Medulla oblongata (tissue), 1 donor: ENCODE measurements at regions not wholly inside any gene's neighbourhood (a gene's known extent, or its start where the extent isn't known, plus 50 kb on each side); places are given as distances from the start of the nearest gene placed in this dataset.

Source experiments
- DNase-seq: peaks from one replicate; pipeline ENCODE4 v3.0.0-alpha.2; 2015; ENCODE audit errors: extremely low spot score

DNA sequence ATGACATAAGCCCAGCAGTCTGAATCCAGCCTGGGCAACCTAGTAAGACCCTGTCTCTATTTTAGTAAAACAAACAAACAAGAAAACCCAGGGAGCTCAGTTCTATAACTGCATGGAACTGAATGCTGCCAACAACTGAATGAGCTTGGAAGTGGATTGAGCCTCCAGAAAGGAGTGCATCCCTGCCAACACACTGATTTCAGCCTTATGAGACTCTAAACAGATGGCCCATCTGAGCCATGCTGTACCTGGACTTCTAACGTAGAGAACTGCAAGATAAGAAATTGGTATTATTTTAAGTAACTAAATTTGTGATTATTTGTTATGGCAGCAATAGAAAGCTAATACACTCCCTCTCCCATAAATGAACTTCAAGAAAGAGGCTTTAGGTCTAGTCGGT is 150.4 kb upstream of the RAI14 start:
- no peak for DNase-seq

DNA sequence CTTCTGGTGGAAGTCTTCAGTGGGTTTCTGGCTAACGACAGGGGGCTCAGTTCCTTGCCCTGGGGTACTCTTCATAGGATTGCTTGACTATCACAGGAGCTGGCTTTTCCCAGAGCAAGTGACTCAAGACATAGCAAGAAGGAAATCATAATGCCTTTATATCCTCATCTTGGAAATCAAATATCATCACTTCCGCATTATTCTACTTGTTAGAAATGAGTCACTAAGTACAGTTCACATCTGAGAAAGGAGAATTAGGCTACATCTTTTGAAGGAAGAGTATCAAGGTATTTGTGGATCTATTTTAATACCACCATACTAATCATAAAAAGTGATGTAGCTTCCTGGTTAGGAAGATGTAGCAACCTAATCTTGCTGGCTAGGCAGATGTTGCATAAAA is 148.2 kb upstream of the RAI14 start:
- DNase-seq = no peak

- DNase-seq = no peak
These were observed 146.7 kb upstream of the RAI14 start for GRCh38 chr5:34509392-34509791.

DNA sequence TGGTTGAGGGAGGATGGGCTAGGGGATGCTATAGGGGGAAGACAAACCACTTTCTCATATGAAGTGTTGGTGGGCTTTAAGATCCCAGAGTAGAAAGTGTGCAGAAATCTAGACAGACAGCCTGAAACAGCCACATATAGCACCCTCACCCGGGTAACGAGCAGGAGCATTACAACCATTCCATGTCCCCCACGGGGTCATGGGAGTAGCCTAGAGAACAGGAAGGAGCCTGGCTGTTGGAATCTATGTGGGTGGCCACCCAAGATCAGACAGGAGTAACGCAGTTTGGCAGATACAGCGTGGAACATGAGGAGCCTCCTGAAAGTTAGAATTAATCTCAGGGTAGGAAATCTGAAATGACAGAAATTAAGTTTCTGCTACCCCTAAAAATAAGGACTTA is 146.1 kb upstream of the RAI14 start:
- no peak for DNase-seq

DNA sequence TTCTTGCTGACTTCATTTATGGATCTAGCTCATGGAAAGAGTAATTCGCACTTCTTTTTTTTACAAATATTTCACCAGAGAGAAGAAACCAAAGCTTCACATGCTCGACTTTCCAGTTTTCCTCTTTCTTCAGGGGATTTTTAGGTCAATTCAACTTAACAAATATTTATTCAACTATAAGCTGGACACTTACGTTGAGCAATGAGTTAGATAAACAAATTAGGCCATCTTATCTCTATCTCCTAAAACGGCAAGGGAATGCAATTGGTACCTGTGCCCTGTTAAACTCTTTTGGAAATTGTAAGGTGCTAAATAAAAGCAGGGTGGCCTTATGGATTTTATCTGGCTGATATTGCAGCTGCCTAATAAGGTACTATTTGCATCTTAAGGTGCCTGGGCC is 145.1 kb upstream of the RAI14 start:
- DNase-seq = no peak

DNA sequence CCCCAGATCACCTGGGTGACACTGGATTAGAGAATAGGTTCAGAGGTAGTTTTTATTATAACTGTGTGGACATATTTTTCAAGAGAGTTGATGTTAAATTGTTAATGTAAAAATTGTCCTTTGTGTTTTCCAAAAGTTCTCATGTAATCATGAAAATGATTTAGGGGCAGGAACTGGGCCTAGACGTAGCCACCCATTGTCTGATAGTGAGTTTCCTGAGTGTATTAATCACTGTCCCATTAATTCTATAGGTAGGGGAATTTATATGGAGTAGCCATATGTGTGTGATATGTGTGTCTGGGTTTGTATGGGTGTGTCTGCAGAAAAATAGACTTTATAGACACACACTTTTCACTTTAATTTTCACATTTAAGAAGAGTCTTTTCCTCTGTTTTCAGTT is 144.6 kb upstream of the RAI14 start:
- DNase-seq = no peak

DNA sequence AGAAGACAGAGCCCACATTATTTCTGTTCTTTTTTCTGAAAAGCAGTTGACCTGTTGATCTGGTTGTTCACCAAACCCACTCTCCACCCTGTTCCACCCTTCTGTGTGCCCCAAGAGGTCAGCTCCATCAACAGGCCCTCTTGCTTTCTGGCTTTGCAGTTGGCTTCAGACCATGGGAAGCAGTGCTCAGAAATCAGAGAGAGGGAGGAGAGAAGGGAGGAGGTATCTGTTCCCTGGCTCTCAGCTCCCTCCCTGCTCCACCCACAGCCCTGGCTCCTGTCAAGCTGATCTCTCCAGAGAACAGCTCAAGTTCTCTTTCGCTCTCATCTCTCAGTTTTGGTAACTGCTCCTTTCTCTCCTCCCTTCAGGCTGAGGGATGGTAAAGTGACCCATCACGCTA is 144.2 kb upstream of the RAI14 start:
- no peak for DNase-seq

DNA sequence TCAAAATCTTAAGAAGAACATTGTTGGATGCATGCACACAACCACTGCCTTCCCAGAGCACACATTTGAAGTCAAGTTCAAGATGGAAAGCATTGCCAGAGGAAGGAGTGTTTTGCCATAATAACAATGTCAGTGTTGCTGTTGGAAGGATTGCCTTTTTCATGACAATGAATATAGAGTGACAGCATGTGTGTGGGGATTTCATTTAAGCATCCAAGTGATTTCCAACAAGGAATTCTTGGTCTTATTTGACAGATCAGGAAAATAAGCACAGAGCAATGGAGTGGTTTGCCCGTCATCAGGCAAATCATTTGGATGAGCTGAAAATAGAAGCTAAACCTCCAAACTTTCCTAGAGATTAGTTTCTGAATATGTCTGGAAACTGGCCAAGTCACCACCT is 140.0 kb upstream of the RAI14 start:
- no peak for DNase-seq

DNA sequence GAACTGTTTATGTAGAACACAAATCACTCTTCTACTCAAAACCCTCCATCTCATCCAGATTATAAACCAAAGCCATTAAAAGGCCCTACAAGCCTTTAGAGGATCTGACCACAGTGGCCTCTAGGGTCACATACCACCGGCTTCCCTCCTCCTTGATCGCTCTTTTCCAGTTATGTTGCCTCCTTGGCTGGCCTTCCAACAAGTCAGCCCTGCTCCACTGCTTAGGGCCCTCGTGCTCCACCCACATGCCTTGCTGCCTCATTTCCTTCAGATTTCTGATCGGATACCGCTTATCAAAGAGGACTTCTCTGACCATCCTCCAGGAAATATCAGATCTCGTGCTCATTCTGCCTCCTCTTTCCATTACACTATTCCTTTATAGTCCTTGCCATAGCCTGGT is 139.4 kb upstream of the RAI14 start:
- no peak for DNase-seq

GRCh38 chr5:34517249-34517648 is 138.9 kb upstream of the RAI14 start:
- DNase-seq = no peak

DNA sequence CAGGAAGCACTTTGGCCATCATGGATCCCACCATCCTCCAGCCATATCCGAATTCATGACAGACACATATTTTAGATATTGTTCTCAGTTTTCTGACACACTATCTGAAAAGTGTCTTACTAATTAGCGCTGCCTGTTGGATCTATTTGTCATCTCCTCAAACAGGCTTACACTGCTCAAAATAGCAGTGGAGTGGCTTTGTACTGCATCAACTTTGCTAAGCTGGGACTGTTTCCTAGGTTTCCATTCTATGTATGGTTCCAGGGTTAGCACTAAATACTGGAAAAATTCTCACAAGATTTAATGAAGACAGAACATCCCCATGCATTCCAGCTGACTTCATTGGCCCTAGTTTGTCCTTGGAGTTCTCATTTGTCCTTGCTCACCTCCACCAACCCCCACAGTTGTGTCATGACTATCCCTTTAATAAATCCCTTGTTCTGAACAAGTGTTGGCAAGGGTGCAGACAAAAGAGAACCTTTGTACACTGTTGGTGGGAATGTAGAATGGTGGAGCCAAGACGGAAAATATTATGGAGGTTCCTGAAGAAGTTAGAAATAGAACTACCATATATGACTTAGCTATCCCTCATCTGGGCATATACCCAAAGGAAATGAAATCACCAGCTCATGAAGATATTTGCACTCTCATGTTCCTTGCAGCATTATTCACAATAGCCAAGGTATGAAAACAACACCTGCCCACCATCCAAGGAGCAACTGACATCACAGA is 136.5 kb upstream of the RAI14 start:
- DNase-seq = no peak

GRCh38 chr5:34521628-34522290 is 134.4 kb upstream of the RAI14 start:
- DNase-seq = no peak

GRCh38 chr5:34522599-34523386 is 133.3 kb upstream of the RAI14 start:
- peak; percentile 92 for DNase-seq

DNA sequence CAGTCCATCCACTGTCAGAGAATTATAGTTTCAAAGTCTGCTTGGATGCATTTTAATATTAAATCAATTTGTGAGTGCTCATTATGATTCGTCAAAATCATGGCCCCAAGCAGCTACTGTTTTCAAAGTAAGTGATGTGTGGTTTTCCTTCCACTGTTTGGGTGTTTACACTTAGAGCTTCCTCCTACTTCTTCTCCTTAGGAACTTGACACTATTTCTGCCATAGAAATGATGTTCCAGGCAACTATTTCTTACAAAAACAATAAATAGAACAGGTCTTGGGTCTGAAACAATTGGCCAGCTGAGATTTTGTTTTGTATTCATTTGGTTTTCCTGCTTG is 132.8 kb upstream of the RAI14 start:
- DNase-seq = no peak

DNA sequence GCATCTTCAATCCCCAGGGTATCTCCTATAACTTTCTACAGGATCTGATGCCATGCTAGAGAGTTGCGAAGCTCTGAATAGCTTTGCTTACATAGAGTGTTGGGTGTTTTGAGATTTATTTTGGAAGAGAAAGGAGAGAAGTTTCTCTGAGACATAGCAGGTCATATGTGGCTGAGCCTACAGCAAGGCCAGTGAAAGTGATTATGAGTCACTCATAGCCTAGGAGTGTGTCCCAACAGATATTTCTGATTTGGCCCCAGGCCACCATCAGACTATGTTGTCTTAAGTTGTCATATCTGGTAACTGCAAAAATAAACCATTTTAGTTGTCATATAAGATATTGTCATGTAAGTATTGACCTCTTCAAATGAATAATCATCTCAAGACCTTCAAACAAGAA is 132.0 kb upstream of the RAI14 start:
- no peak for DNase-seq

- no peak for DNase-seq
These were observed 130.4 kb upstream of the RAI14 start for GRCh38 chr5:34525761-34526160.

DNA sequence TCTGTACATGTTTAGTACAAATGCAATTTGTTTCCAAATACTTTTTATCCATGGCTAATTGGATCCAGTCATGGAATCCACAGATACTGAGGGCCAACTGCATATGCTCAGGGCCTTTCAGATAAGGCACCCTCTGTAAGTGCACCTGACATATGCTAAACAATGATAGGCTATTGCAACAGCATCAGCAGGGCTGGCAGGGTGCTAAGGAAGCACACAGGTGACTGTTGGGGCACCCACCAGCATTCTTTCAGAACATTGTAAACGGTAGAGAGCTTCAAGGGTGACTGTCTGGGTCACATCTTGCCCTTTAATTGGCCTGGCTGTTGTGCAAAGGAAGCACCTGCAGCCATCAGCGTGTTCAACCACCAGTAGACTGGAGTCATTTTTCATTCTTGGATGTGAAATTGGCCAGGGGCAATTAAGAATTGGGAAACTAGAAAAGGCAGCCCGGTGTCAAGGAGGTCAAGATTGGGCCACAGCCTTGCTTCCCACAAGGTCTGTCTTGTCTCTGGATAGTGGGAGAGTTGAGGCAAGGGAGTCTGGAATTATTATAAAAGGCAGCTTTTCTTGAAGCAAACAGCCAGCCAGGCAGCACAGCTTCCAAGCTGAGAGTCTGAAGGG is 129.3 kb upstream of the RAI14 start:
- DNase-seq = no peak

DNA sequence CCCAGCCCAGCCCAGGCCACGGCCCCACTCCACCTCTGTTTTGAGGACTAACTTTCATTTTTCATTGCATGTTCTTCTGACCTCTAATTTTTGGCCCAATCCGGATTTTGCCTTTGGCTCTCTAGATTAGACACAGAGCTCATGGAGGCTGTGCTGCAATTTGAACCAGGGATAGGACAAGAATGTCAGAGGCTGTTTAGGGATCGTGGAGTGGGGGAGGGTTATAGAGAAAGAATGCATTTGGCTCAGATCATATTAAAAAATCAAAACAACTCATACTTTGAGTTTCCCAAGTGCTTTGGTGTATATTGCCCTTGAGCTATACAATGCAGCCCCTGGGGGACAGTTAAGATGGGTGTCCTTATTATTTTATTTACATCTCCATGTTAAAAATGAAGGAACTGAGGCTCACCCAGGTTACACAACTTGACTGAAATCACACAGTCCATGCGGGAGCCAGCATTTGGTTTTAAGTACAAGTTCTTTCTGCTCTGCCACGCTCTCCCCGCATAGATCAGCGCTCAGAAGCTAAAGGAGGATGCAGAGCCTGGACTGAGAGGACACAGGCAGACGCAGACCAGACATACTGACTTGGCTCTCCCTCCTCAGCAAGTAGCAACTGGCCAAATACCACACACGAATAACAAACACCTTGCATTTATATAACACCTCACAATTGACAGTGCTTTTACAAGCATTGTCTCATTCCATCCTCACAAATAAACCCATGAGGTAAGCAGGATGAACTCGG is 126.4 kb upstream of the RAI14 start:
- DNase-seq = no peak

DNA sequence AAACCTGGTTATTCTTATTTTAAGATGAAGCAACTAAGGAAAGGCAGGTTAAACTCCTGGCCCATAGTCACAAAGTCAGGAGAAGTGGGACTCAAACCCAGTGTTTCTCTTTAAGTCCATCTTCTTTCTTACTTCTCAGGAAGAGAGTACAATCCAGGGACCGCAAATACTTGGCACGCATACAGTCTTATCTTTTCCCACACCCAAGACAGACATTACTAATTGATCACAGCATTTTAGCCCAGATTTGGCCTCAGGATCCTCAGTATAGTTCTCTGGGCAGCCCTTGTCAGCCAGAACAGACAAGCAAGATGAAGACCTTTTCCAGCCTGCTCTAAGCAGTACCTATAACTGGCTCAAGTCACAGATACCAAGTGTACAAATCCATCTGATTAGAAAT is 125.5 kb upstream of the RAI14 start:
- no peak for DNase-seq

GRCh38 chr5:34531751-34532360 is 124.3 kb upstream of the RAI14 start:
- DNase-seq = no peak
